ENCODE measurements at regions not wholly inside any gene's neighbourhood (a gene's known extent, or its start where the extent isn't known, plus 50 kb on each side); places are given as distances from the start of the nearest gene placed in this dataset.
"Not testable (repeated sequence)": the region's sequence is repeated elsewhere in the genome, so short reads cannot be mapped to it uniquely, and the experiment has no call there.

DNA sequence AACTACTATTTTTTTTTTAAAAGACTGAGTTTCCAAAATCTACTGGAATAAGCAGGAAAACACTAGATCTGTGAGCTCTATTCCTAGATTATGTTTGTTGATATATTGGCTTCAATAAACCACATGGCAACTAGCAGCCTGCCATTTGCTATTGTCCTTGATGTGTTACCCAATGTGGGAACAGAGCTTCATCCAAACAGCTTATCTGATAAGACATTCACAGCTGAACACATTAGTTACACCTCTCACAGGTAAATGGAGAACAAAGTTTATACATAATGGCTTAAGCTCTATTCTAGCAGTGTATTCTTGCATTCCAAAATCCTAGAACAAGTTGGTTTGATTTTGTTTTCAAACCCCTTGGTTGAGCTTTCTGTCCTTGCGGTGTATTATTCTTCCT, 642.1 kb downstream of the TLE1 start:
- no peak overlapping the region for H3K9ac ChIP-seq (ENCODE audit: low read length)
- H3K36me3 ChIP-seq (ENCODE audit: insufficient read depth, low read length), result no peaks in the 10 kb centered on the region
- H3K27ac ChIP-seq (ENCODE audit: low read depth, low read length), result no peak overlapping the region
- no peak overlapping the region for H3K4me3 ChIP-seq (ENCODE audit: low read depth in 1 of 2, low read length in 2 of 2)
- H3K27me3 ChIP-seq (ENCODE audit: control insufficient read depth in 1 of 2, insufficient read depth in 2 of 2, low read length in 2 of 2), result no peaks in the 10 kb centered on the region
- no peaks in the 10 kb centered on the region for H3K4me1 ChIP-seq (ENCODE audit: insufficient read depth, low read length)
- no peaks in the 10 kb centered on the region for H3K9me3 ChIP-seq (ENCODE audit: low read length)

DNA sequence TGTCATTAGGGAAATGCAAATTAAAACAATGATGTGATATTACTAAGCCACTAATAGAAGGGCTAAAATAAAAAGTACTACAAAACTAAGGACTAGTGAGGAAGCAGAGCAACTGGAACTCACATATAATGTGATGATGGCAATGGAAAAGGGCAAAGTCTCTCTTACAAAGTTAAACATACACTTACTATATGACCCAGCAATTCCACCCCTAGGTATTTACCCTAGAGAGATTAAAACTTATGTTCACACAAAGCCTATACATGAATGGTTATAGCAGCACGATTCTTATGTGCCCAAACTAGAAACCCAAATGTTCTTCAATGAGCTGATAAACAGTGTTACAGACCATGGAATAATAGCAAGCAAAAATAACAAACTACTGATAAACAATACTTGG, 643.7 kb downstream of the TLE1 start:
- Histone ChIP-seq H3K36me3 (ENCODE audit: insufficient read depth, low read length) (no peaks in the 10 kb centered on the region), H3K9ac (ENCODE audit: low read length) (no peak overlapping the region), H3K27ac (ENCODE audit: low read depth, low read length) (no peak overlapping the region), H3K4me3 (ENCODE audit: low read depth in 1 of 2, low read length in 2 of 2) (no peak overlapping the region), H3K4me1 (ENCODE audit: insufficient read depth, low read length) (no peaks in the 10 kb centered on the region), H3K9me3 (ENCODE audit: low read length) (no peaks in the 10 kb centered on the region), H3K27me3 (ENCODE audit: control insufficient read depth in 1 of 2, insufficient read depth in 2 of 2, low read length in 2 of 2) (no peaks in the 10 kb centered on the region)

DNA sequence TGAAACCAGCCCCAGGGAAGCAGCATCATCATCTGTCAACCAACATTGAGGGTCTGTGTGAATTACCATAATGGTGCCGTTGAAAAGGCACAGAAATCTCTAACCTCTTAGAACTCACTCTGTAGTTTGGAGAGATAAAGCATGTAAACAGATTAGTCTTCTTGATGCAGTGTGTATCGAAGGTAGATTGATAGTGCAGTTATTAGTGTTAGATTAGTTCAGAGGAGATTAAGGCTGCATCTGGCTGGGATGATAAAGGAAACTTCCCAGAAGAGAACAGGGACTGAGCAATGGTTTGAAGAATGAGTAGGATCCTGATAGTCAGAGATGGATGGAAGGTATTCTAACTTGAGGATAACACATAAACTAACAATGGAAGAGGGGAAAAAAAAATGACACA, 651.5 kb downstream of the TLE1 start:
- no peak overlapping the region for H3K4me3 ChIP-seq (ENCODE audit: low read depth in 1 of 2, low read length in 2 of 2)

DNA sequence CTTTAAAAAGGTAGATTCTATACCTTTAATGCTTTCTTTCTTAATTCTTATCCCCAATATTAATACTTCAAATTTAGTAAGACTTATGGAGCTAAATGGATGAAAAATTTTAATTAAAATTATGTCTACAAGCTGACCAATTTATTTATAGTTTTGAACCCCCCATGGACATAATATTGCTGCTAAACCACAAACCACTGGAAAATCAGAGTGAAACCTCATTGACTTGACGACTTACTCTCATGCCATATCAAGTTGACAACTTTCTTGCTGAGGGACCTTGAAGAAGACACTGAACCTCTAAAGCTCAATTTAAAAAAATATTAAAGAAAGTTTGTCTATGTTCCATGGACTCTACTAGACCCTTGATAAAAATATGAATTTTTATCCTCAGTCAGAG, 653.7 kb downstream of the TLE1 start:
- H3K9ac ChIP-seq (ENCODE audit: low read length), result no peak overlapping the region
- H3K9me3 ChIP-seq (ENCODE audit: low read length), result no peaks in the 10 kb centered on the region
- H3K4me1 ChIP-seq (ENCODE audit: insufficient read depth, low read length), result no peaks in the 10 kb centered on the region
- H3K27me3 ChIP-seq (ENCODE audit: control insufficient read depth in 1 of 2, insufficient read depth in 2 of 2, low read length in 2 of 2), result no peaks in the 10 kb centered on the region
- no peaks in the 10 kb centered on the region for H3K36me3 ChIP-seq (ENCODE audit: insufficient read depth, low read length)
- no peak overlapping the region for H3K27ac ChIP-seq (ENCODE audit: low read depth, low read length)
- H3K4me3 ChIP-seq (ENCODE audit: low read depth in 1 of 2, low read length in 2 of 2), result no peak overlapping the region

More for the DNA sequence above, 651.5 kb downstream of the TLE1 start:
- no peaks in the 10 kb centered on the region for H3K9me3 ChIP-seq (ENCODE audit: low read length)
- no peaks in the 10 kb centered on the region for H3K4me1 ChIP-seq (ENCODE audit: insufficient read depth, low read length)
- no peaks in the 10 kb centered on the region for H3K27me3 ChIP-seq (ENCODE audit: control insufficient read depth in 1 of 2, insufficient read depth in 2 of 2, low read length in 2 of 2)
- no peak overlapping the region for H3K9ac ChIP-seq (ENCODE audit: low read length)
- H3K27ac ChIP-seq (ENCODE audit: low read depth, low read length), result no peak overlapping the region
- no peaks in the 10 kb centered on the region for H3K36me3 ChIP-seq (ENCODE audit: insufficient read depth, low read length)

DNA sequence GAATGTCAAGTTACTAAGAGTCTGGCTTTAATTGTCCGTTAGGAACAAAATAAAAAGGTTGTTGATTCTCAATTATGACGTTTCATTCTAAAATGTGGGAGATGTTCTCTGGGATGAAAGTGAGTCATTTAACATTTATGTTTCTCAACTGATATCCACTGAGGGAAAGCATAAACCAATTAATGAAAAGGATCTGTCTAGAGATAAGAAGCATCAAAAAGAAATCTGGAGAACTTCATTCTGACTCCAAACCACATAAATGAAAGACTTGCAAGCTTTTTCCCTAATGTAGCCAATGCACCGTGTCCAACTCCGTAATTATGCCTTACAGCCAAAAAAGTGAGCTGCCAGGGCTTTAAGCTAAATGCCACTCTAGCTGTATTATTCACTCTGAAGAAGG, 654.2 kb downstream of the TLE1 start:
- H3K36me3 ChIP-seq (ENCODE audit: insufficient read depth, low read length), result no peaks in the 10 kb centered on the region
- no peak overlapping the region for H3K27ac ChIP-seq (ENCODE audit: low read depth, low read length)
- H3K9me3 ChIP-seq (ENCODE audit: low read length), result no peaks in the 10 kb centered on the region
- no peak overlapping the region for H3K9ac ChIP-seq (ENCODE audit: low read length)
- no peak overlapping the region for H3K4me3 ChIP-seq (ENCODE audit: low read depth in 1 of 2, low read length in 2 of 2)
- no peaks in the 10 kb centered on the region for H3K27me3 ChIP-seq (ENCODE audit: control insufficient read depth in 1 of 2, insufficient read depth in 2 of 2, low read length in 2 of 2)
- no peaks in the 10 kb centered on the region for H3K4me1 ChIP-seq (ENCODE audit: insufficient read depth, low read length)

DNA sequence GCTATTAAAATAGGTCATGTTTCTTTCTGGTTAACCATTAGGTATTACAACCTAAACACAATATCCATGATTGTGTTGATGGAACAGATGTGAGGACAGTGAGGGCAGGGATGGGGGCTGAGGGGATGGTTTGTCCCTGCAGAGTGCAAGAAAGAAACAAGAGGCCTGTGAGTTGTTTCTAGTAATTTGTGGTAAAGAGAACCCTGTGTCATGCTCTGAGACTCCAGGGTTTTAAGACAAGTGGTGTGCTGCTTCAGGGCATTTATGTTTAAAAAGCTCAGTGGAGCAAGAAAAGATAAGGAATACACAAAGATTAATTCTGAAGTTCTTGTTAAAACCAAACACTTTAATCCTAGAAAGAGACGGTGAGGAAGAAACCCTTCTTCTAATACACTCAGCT, 656.5 kb downstream of the TLE1 start:
- Histone ChIP-seq H3K27ac (ENCODE audit: low read depth, low read length) (no peak overlapping the region), H3K9ac (ENCODE audit: low read length) (no peak overlapping the region), H3K9me3 (ENCODE audit: low read length) (no peaks in the 10 kb centered on the region), H3K36me3 (ENCODE audit: insufficient read depth, low read length) (no peaks in the 10 kb centered on the region), H3K4me1 (ENCODE audit: insufficient read depth, low read length) (no peaks in the 10 kb centered on the region), H3K27me3 (ENCODE audit: control insufficient read depth in 1 of 2, insufficient read depth in 2 of 2, low read length in 2 of 2) (no peaks in the 10 kb centered on the region), H3K4me3 (ENCODE audit: low read depth in 1 of 2, low read length in 2 of 2) (no peak overlapping the region)

DNA sequence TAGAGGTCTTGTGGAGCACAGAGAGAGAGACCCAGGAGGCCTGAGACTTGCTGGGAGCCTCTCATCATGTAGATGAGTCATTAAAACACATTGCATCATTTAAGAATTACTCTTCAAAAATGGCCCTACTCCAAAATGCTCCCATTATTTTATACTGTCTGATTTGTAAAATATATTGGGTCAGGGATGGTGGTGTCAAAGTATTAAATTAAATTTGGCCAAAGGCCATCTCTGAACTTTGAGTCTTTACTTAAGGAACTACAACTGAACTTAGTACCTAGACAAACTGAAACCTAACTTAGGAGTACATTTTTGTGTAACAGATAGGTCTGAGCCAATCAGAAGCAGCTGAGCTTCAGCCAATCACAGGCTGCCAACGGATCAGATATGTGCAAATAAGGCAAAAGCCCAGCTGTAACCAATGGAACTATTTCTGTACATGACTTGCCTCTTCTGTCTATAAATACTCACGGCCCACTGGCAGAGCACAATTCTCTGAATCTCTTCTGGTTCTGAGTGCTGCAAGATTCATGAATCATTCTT, 657.2 kb downstream of the TLE1 start:
- no peak overlapping the region for H3K27ac ChIP-seq (ENCODE audit: low read depth, low read length)
- H3K4me3 ChIP-seq (ENCODE audit: low read depth in 1 of 2, low read length in 2 of 2), result no peak overlapping the region
- H3K27me3 ChIP-seq (ENCODE audit: control insufficient read depth in 1 of 2, insufficient read depth in 2 of 2, low read length in 2 of 2), result no peaks in the 10 kb centered on the region
- H3K9me3 ChIP-seq (ENCODE audit: low read length), result no peaks in the 10 kb centered on the region
- no peak overlapping the region for H3K9ac ChIP-seq (ENCODE audit: low read length)
- no peaks in the 10 kb centered on the region for H3K36me3 ChIP-seq (ENCODE audit: insufficient read depth, low read length)
- no peaks in the 10 kb centered on the region for H3K4me1 ChIP-seq (ENCODE audit: insufficient read depth, low read length)

DNA sequence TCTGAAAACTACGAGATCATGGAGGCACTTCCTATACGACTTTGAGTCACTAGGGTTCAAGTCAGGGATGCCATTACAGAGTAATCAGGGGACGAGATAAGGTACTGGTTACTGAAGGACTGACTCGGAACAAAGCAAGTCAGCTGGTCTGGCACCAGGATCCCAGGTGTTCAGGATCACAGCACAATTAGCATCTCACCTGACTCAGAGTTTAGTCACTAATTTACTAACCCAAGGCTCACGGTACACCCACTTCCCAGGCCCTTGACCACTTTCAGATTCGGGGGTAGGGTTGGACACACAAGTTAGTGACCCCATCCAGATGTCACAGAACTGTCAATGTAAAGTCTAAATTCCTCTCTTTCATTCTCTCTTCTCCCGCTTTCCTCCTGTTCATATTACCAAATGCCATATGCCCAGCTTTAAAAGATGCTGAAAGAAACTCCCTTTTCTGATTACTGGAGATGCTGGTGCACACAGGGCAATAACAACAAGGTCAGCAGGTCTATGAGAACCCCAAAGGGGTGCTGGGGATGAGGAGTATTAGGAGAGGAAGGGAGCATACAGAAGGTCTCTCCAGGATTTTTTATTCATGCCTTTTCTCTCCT, 657.8 kb downstream of the TLE1 start:
- Histone ChIP-seq H3K27me3 (ENCODE audit: control insufficient read depth in 1 of 2, insufficient read depth in 2 of 2, low read length in 2 of 2) (no peaks in the 10 kb centered on the region), H3K27ac (ENCODE audit: low read depth, low read length) (no peak overlapping the region), H3K4me1 (ENCODE audit: insufficient read depth, low read length) (no peaks in the 10 kb centered on the region), H3K9ac (ENCODE audit: low read length) (no peak overlapping the region), H3K36me3 (ENCODE audit: insufficient read depth, low read length) (no peaks in the 10 kb centered on the region), H3K9me3 (ENCODE audit: low read length) (no peaks in the 10 kb centered on the region), H3K4me3 (ENCODE audit: low read depth in 1 of 2, low read length in 2 of 2) (no peak overlapping the region)

DNA sequence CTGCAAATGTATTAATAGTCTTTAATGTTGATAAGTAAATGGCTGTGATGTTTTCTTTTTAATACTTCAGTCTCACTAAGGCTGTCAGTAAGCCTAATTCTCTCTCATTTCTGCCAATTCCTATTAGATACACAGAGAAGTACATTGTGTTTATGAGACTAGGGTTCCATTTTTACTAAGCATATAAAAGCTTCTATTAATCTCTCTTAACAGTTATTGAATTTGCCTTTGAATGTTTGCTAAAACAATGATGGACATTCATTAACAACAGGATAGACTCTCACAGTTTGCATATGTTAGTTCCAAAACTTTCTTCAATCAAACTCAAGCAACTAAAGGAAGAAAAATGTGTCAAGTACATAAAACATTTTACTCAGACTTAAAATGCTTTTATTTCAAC, 659.3 kb downstream of the TLE1 start:
- H3K9ac ChIP-seq (ENCODE audit: low read length), result no peak overlapping the region
- no peak overlapping the region for H3K4me3 ChIP-seq (ENCODE audit: low read depth in 1 of 2, low read length in 2 of 2)
- no peaks in the 10 kb centered on the region for H3K27me3 ChIP-seq (ENCODE audit: control insufficient read depth in 1 of 2, insufficient read depth in 2 of 2, low read length in 2 of 2)
- H3K4me1 ChIP-seq (ENCODE audit: insufficient read depth, low read length), result no peaks in the 10 kb centered on the region
- no peaks in the 10 kb centered on the region for H3K36me3 ChIP-seq (ENCODE audit: insufficient read depth, low read length)
- H3K9me3 ChIP-seq (ENCODE audit: low read length), result no peaks in the 10 kb centered on the region
- no peak overlapping the region for H3K27ac ChIP-seq (ENCODE audit: low read depth, low read length)

DNA sequence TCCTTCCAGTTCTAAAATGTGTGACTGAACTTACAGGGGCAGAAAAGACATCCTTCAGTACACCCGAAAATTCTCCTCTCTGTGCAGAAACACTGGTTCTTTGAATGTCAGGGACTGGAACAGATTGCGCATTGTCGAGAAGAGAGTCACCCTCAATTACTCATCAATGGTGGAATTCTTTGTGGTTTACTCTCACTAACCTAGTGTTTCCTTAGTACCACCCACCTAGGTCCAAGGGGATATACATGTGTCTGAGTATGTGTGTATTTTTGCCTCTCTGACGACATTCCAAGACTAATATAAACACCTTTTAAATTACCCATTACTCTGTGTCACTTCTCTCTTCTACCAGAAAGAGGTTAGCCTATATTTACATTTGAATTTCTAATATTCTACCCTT, 660.8 kb downstream of the TLE1 start:
- Histone ChIP-seq H3K4me3 (ENCODE audit: low read depth in 1 of 2, low read length in 2 of 2) (no peak overlapping the region), H3K4me1 (ENCODE audit: insufficient read depth, low read length) (no peaks in the 10 kb centered on the region)

DNA sequence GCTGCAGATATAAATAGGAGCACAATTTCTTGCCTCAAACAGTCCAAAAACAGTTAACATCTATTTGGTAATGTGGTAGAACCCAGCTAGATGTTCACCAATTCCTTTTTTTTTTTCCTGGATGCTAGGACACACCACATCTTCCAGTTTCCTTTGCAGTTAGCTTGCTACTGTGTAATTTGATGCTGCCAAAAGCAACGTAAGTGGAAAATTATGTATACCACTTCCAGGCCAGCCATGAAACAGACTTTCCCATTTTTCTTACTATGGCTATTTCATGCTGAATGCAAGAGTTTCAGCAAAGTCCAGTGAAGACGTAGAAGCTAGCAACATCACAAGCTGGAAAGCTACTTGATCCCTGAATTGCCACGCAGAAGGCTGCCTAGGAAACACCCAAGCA, 667.2 kb downstream of the TLE1 start:
- Histone ChIP-seq H3K4me1 (ENCODE audit: insufficient read depth, low read length) (no peaks in the 10 kb centered on the region), H3K4me3 (ENCODE audit: low read depth in 1 of 2, low read length in 2 of 2) (no peak overlapping the region), H3K27me3 (ENCODE audit: control insufficient read depth in 1 of 2, insufficient read depth in 2 of 2, low read length in 2 of 2) (no peaks in the 10 kb centered on the region), H3K9me3 (ENCODE audit: low read length) (no peaks in the 10 kb centered on the region), H3K36me3 (ENCODE audit: insufficient read depth, low read length) (no peaks in the 10 kb centered on the region), H3K9ac (ENCODE audit: low read length) (no peak overlapping the region), H3K27ac (ENCODE audit: low read depth, low read length) (no peak overlapping the region)

More for the DNA sequence above, 660.8 kb downstream of the TLE1 start:
- Histone ChIP-seq H3K9ac (ENCODE audit: low read length) (no peak overlapping the region), H3K27ac (ENCODE audit: low read depth, low read length) (no peak overlapping the region), H3K36me3 (ENCODE audit: insufficient read depth, low read length) (no peaks in the 10 kb centered on the region), H3K27me3 (ENCODE audit: control insufficient read depth in 1 of 2, insufficient read depth in 2 of 2, low read length in 2 of 2) (no peaks in the 10 kb centered on the region), H3K9me3 (ENCODE audit: low read length) (no peaks in the 10 kb centered on the region)

DNA sequence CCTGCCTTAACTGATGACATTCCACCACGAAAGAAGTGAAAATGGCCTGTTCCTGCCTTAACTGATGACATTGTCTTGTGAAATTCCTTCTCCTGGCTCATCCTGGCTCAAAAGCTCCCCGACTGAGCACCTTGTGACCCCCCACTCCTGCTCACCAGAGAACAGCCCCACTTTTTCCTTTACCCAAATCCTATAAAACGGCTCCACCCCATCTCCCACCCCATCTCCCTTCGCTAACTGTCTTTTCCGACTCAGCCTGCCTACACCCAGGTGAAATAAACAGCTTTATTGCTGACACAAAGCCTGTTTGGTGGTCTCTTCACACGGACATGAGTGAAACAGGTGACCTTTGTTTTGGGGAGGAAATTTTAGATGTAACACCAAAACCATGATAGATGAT, 674.4 kb downstream of the TLE1 start:
- not testable (repeated sequence) for H3K27ac ChIP-seq (ENCODE audit: low read depth, low read length); H3K4me3 ChIP-seq (ENCODE audit: low read depth in 1 of 2, low read length in 2 of 2); H3K9ac ChIP-seq (ENCODE audit: low read length); H3K9me3 ChIP-seq (ENCODE audit: low read length); H3K36me3 ChIP-seq (ENCODE audit: insufficient read depth, low read length); H3K4me1 ChIP-seq (ENCODE audit: insufficient read depth, low read length); H3K27me3 ChIP-seq (ENCODE audit: control insufficient read depth in 1 of 2, insufficient read depth in 2 of 2, low read length in 2 of 2)

Data from muscle layer of colon (tissue), 2 donors.